Muscle of arm (tissue), 1 donor: ENCODE measurements at regions not wholly inside any gene's neighbourhood (a gene's known extent, or its start where the extent isn't known, plus 50 kb on each side); places are given as distances from the start of the nearest gene placed in this dataset.
A peak's percentile ranks its signal among the peaks of the same experiment; 100 is the strongest.

ENCODE experiments used
- DNase-seq: peaks from one replicate; pipeline ENCODE4 v3.0.0-alpha.2; 2013

- no peak for DNase-seq
Observed at GRCh38 chr5:128895122-128895521, 70.2 kb upstream of the SLC27A6 start.

- no peak for DNase-seq
Observed at GRCh38 chr5:128896675-128897074, 68.6 kb upstream of the SLC27A6 start.

GRCh38 chr5:128903550-128903949 lies 61.7 kb upstream of the SLC27A6 start:
- no peak for DNase-seq

- DNase-seq: no peak
Observed at GRCh38 chr5:128904805-128905567, 60.3 kb upstream of the SLC27A6 start.

- DNase-seq: peak; percentile 78
Observed at GRCh38 chr5:128905568-128906110, 59.6 kb upstream of the SLC27A6 start.

GRCh38 chr5:128913551-128913950 lies 51.7 kb upstream of the SLC27A6 start:
- DNase-seq: no peak
